Activated T-helper 17 cell treated with anti-CD3 and anti-CD28 coated beads, Interleukin-2, amount 50 U/mL, for 72 hours (primary cell): ENCODE measurements at regions not wholly inside any gene's neighbourhood (a gene's known extent, or its start where the extent isn't known, plus 50 kb on each side); places are given as distances from the start of the nearest gene placed in this dataset.
"Not testable (repeated sequence)": the region's sequence is repeated elsewhere in the genome, so short reads cannot be mapped to it uniquely, and the experiment has no call there.

Experiments
- ATAC-seq: fragments of 150-1000 bp; cut with Tn5 transposase; replicated peaks from 2 replicates; pipeline ENCODE4 v1.10.0; 2021; ENCODE audit warnings: mild to moderate bottlenecking, moderate library complexity
- H3K27ac Mint-ChIP-seq: one replicate; pipeline ENCODE4 v1.8.0; 2022; ENCODE audit warnings: mixed read lengths
- H3K27me3 Mint-ChIP-seq: one replicate; pipeline ENCODE4 v1.8.0; 2022; ENCODE audit warnings: mixed read lengths
- H3K36me3 Mint-ChIP-seq: one replicate; pipeline ENCODE4 v1.8.0; 2022; ENCODE audit warnings: low read depth, mild to moderate bottlenecking, mixed read lengths
- H3K4me1 Mint-ChIP-seq: one replicate; pipeline ENCODE4 v1.8.0; 2022; ENCODE audit warnings: mixed read lengths
- H3K4me3 Mint-ChIP-seq: one replicate; pipeline ENCODE4 v1.8.0; 2022; ENCODE audit warnings: mild to moderate bottlenecking, mixed read lengths
- H3K9me3 Mint-ChIP-seq: one replicate; pipeline ENCODE4 v1.8.0; 2022; ENCODE audit warnings: mixed read lengths

GRCh38 chr13:27327633-27328032, 57.0 kb downstream of the RASL11A start:
- Mint-ChIP-seq H3K36me3 (no peaks in the 10 kb centered on the region), H3K4me1 (no peaks in the 10 kb centered on the region), H3K27ac (no peak overlapping the region), H3K4me3 (no peak overlapping the region), H3K27me3 (peaks cover 29% of the 10 kb centered on the region), H3K9me3 (no peaks in the 10 kb centered on the region)
- no peak for ATAC-seq

- H3K9me3 Mint-ChIP-seq = no peaks in the 10 kb centered on the region
- H3K36me3 Mint-ChIP-seq = no peaks in the 10 kb centered on the region
- no peak overlapping the region for H3K27ac Mint-ChIP-seq
- H3K27me3 Mint-ChIP-seq = peaks cover 28% of the 10 kb centered on the region
- no peak for ATAC-seq
- no peaks in the 10 kb centered on the region for H3K4me1 Mint-ChIP-seq
- H3K4me3 Mint-ChIP-seq = no peak overlapping the region
Measured at GRCh38 chr13:27329210-27329609, 58.6 kb downstream of the RASL11A start.

- Mint-ChIP-seq H3K4me1 (no peaks in the 10 kb centered on the region), H3K4me3 (no peak overlapping the region), H3K27ac (no peak overlapping the region), H3K27me3 (peaks cover 22% of the 10 kb centered on the region), H3K36me3 (no peaks in the 10 kb centered on the region), H3K9me3 (no peaks in the 10 kb centered on the region)
- no peak for ATAC-seq
Measured at GRCh38 chr13:27334774-27335435, 64.3 kb downstream of the RASL11A start.

GRCh38 chr13:27336014-27336673, 65.5 kb downstream of the RASL11A start:
- Mint-ChIP-seq H3K27ac (no peak overlapping the region), H3K4me3 (no peak overlapping the region), H3K4me1 (no peaks in the 10 kb centered on the region), H3K36me3 (no peaks in the 10 kb centered on the region), H3K9me3 (no peaks in the 10 kb centered on the region), H3K27me3 (peaks cover 22% of the 10 kb centered on the region)
- ATAC-seq = no peak

GRCh38 chr13:27338207-27338606, 67.6 kb downstream of the RASL11A start:
- Mint-ChIP-seq H3K27ac (no peak overlapping the region), H3K9me3 (no peaks in the 10 kb centered on the region), H3K4me3 (no peak overlapping the region), H3K4me1 (no peaks in the 10 kb centered on the region), H3K36me3 (no peaks in the 10 kb centered on the region), H3K27me3 (peaks cover 10% of the 10 kb centered on the region)
- no peak for ATAC-seq

GRCh38 chr13:27338816-27339215, 68.2 kb downstream of the RASL11A start:
- Mint-ChIP-seq H3K27ac (no peak overlapping the region), H3K27me3 (peaks cover 15% of the 10 kb centered on the region), H3K36me3 (no peaks in the 10 kb centered on the region), H3K4me3 (no peak overlapping the region), H3K4me1 (no peaks in the 10 kb centered on the region), H3K9me3 (no peaks in the 10 kb centered on the region)
- no peak for ATAC-seq

- Mint-ChIP-seq H3K4me3 (no peak overlapping the region), H3K9me3 (no peaks in the 10 kb centered on the region), H3K27ac (no peak overlapping the region), H3K36me3 (no peaks in the 10 kb centered on the region), H3K27me3 (peaks cover 17% of the 10 kb centered on the region), H3K4me1 (no peaks in the 10 kb centered on the region)
- ATAC-seq = peak; percentile 74
Measured at GRCh38 chr13:27339299-27339698, 68.7 kb downstream of the RASL11A start.

GRCh38 chr13:27341616-27342015, 71.0 kb downstream of the RASL11A start:
- no peaks in the 10 kb centered on the region for H3K9me3 Mint-ChIP-seq
- no peaks in the 10 kb centered on the region for H3K36me3 Mint-ChIP-seq
- no peaks in the 10 kb centered on the region for H3K4me1 Mint-ChIP-seq
- peaks cover 28% of the 10 kb centered on the region for H3K27me3 Mint-ChIP-seq
- no peak overlapping the region for H3K27ac Mint-ChIP-seq
- no peak overlapping the region for H3K4me3 Mint-ChIP-seq
- ATAC-seq = no peak

- peaks cover 4% of the 10 kb centered on the region for H3K4me1 Mint-ChIP-seq
- H3K36me3 Mint-ChIP-seq = no peaks in the 10 kb centered on the region
- no peak for ATAC-seq
- peaks cover 30% of the 10 kb centered on the region for H3K27me3 Mint-ChIP-seq
- H3K4me3 Mint-ChIP-seq = no peak overlapping the region
- H3K9me3 Mint-ChIP-seq = no peaks in the 10 kb centered on the region
- no peak overlapping the region for H3K27ac Mint-ChIP-seq
Measured at GRCh38 chr13:27347211-27347772, 76.7 kb downstream of the RASL11A start.

GRCh38 chr13:27348461-27348860, 76.0 kb upstream of the GTF3A start:
- ATAC-seq = no peak
- Mint-ChIP-seq H3K4me3 (no peak overlapping the region), H3K36me3 (no peaks in the 10 kb centered on the region), H3K27ac (no peak overlapping the region), H3K27me3 (peaks cover 28% of the 10 kb centered on the region), H3K9me3 (no peaks in the 10 kb centered on the region), H3K4me1 (peaks cover 13% of the 10 kb centered on the region)

- no peaks in the 10 kb centered on the region for H3K9me3 Mint-ChIP-seq
- H3K4me3 Mint-ChIP-seq = no peak overlapping the region
- no peak overlapping the region for H3K27ac Mint-ChIP-seq
Measured at GRCh38 chr13:27349458-27349857, 75.0 kb upstream of the GTF3A start.

GRCh38 chr13:27350825-27351224, 73.6 kb upstream of the GTF3A start:
- Mint-ChIP-seq H3K27me3 (peaks cover 12% of the 10 kb centered on the region), H3K4me1 (peaks cover 17% of the 10 kb centered on the region)
- not testable (repeated sequence) for ATAC-seq, H3K36me3 Mint-ChIP-seq, H3K9me3 Mint-ChIP-seq, H3K27ac Mint-ChIP-seq, H3K4me3 Mint-ChIP-seq

More at GRCh38 chr13:27349458-27349857, 75.0 kb upstream of the GTF3A start:
- H3K27me3 Mint-ChIP-seq = peaks cover 23% of the 10 kb centered on the region
- ATAC-seq = no peak
- peaks cover 17% of the 10 kb centered on the region for H3K4me1 Mint-ChIP-seq
- no peaks in the 10 kb centered on the region for H3K36me3 Mint-ChIP-seq

GRCh38 chr13:27352698-27353097, 71.7 kb upstream of the GTF3A start:
- Mint-ChIP-seq H3K36me3 (no peaks in the 10 kb centered on the region), H3K4me3 (peak overlapping the region; percentile 78), H3K27ac (peak overlapping the region; percentile 89), H3K9me3 (no peaks in the 10 kb centered on the region), H3K27me3 (peaks cover 13% of the 10 kb centered on the region), H3K4me1 (peaks cover 14% of the 10 kb centered on the region)
- ATAC-seq = no peak

- H3K9me3 Mint-ChIP-seq = no peaks in the 10 kb centered on the region
- H3K36me3 Mint-ChIP-seq = no peaks in the 10 kb centered on the region
- H3K4me3 Mint-ChIP-seq = peak overlapping the region; percentile 78
- peak overlapping the region; percentile 89 for H3K27ac Mint-ChIP-seq
- H3K4me1 Mint-ChIP-seq = peaks cover 14% of the 10 kb centered on the region
- peak; percentile 97 for ATAC-seq
- H3K27me3 Mint-ChIP-seq = peaks cover 13% of the 10 kb centered on the region
Measured at GRCh38 chr13:27353166-27353583, 71.2 kb upstream of the GTF3A start.

- H3K27me3 Mint-ChIP-seq = peaks cover 8% of the 10 kb centered on the region
- peaks cover 14% of the 10 kb centered on the region for H3K4me1 Mint-ChIP-seq
- H3K4me3 Mint-ChIP-seq = peak overlapping the region; percentile 78
- ATAC-seq = peak; percentile 30
- no peaks in the 10 kb centered on the region for H3K36me3 Mint-ChIP-seq
- H3K9me3 Mint-ChIP-seq = no peaks in the 10 kb centered on the region
- peak overlapping the region; percentile 89 for H3K27ac Mint-ChIP-seq
Measured at GRCh38 chr13:27353708-27354107, 70.7 kb upstream of the GTF3A start.
